GM21390 (cell line): ENCODE measurements at regions not wholly inside any gene's neighbourhood (a gene's known extent, or its start where the extent isn't known, plus 50 kb on each side); places are given as distances from the start of the nearest gene placed in this dataset.
"Not testable (repeated sequence)": the region's sequence is repeated elsewhere in the genome, so short reads cannot be mapped to it uniquely, and the experiment has no call there.

Experiments used
- ATAC-seq: cut with Tn5 transposase; IDR thresholded peaks from one replicate; pipeline ENCODE4 v1.9.1; 2021; ENCODE audit not compliant: unreplicated experiment

DNA sequence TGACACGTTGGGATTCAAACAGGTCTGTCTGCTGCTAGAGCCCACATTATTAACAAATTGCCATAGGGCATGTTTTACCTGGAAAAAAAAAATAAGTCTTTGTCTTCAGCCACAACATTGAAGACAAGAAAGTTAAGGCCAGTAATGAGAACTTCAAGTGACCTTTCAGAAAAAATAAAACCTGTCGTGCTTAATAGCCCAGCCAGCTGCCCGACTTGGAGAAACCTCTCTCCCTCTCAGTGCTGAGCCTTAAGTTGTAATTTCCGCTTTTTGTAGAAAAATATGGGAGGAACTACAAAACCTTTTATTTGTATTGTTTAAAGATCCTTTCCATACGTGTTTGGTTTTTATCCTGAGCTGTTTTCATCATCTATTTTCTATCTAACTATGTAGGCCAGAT, 454.3 kb upstream of the SLITRK6 start:
- not testable (repeated sequence) for ATAC-seq

GRCh38 chr13:86255820-86256219, 456.6 kb upstream of the SLITRK6 start:
- not testable (repeated sequence) for ATAC-seq

- ATAC-seq, result no peak
Measured at GRCh38 chr13:86269511-86269910, 470.3 kb upstream of the SLITRK6 start.

- ATAC-seq, result no peak
Measured at GRCh38 chr13:86282442-86282841, 483.2 kb upstream of the SLITRK6 start.

DNA sequence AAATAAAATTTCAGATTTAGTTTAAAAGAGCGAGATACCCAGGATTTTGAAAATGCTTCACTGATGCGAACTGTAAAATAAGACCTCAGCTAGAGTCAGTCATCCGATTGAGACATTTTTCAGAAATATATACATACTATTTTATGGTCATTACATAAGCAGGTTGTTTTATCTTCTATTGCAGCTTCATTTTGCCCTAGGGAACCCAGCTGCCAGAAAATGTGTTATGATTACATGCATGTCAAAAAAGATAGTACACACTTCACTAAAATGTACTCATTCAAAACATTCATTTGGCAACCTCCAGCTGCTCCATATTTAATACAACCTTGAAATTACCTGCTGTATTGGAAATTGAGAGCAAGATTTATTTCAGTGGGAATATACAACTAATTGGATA, 483.8 kb upstream of the SLITRK6 start:
- ATAC-seq, result no peak

GRCh38 chr13:86298725-86299124, 499.5 kb upstream of the SLITRK6 start:
- ATAC-seq, result no peak

DNA sequence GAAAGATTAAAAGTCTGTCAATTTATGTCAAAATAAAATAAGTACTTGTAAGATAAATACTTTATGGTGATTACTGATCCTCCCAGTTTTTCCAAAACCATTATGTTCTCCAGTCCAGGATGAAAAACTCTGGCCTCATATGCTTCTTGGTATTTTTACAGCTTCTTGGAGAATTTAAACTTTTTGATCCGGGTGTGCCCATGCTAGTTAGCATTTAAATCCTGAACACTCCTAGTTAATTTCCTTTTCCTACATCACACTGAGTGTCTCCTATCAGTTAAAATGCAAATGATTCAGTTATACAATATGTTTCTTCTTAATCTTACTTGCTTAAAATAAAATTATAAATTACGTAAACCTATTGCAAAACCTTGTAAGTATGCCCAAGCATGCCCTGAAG, 499.9 kb upstream of the SLITRK6 start:
- no peak for ATAC-seq

DNA sequence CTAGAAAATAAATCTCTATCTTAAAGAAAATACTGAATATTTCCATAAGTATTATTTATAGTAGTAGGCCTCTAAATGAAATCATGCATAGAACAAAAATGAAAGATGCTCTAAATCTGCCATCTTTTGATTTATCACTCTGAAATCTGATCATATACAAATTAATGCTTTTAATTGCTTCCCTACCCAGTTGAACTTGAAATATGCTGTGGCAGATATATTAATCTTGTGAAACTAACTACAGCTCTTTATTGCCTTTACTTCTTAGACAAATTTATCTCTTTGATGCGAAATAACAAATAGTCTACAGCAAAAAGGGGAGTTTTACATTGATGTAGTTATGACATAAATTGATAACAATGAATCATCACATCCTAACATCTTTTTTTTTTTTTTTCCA, 510.7 kb upstream of the SLITRK6 start:
- no peak for ATAC-seq

GRCh38 chr13:86313421-86313820, 514.2 kb upstream of the SLITRK6 start:
- no peak for ATAC-seq

- ATAC-seq, result no peak
Measured at GRCh38 chr13:86318450-86318849, 519.2 kb upstream of the SLITRK6 start.

DNA sequence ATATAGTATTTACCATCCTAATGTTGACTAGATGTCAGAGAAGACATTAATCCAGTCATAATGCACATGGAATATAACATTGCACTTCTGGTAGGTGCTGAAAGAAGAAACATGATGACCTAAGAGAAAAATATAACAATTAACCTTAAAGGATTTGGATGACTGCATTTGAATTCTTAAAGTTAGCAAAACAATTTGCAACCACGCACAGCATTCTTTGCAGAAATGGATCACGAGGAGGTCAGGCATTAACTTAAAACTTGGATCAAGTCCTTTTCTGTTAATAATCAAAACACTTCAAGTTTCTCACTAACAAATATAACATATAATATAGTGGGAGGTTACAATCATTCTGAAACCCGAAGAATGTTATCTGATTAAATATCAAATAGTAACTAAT, 525.0 kb upstream of the SLITRK6 start:
- ATAC-seq, result no peak

DNA sequence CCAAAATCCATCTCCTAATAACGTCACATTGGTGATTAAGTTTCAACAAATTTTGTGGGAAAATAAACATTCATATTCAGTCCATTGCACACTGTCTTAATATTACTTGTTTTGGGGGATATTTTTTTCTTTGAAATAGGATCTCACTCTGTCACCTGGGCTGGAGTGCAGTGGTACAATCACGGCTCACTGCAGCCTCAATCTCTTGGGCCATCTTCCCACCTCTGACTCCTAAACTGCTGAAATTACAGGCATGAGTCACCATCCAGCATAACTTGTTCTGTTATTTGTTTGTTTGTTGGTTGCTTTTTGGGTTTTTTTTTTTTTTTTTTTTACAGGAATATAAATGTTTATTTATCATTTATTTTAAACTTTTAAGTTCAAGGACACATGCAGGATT, 556.1 kb upstream of the SLITRK6 start:
- ATAC-seq, result no peak

DNA sequence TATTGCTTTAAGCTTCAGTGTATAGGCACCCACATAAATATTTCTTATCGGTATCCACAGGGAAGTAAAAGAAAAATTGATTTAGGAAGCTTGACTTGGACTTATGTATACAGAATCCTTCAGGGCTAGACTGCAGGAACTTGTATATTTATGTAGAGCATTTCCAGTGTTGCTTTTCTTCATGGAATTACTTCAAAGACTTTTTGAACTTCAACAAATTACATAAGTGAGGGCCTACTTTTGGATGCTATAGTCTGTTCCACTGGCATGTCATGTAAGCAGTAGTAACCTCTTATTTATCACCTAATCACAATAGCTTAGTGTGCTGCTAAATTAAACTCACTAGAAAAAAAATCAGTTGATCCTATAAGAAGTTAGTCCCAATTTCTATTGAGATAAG, 557.9 kb upstream of the SLITRK6 start:
- no peak for ATAC-seq

DNA sequence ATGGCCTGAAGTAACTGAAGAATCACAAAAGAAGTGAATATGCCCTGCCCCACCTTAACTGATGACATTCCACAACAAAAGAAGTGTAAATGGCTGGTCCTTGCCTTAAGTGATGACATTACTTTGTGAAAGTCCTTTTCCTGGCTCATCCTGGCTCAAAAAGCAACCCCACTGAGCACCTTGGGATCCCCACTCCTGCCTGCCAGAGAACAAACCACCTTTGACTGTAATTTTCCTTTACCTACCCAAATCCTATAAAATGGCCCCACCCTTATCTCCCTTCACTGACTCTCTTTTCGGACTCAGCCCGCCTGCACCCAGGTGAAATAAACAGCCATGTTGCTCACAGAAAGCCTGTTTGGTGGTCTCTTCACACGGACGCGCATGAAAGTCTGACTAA, 564.5 kb upstream of the SLITRK6 start:
- not testable (repeated sequence) for ATAC-seq

GRCh38 chr13:86368924-86369323, 569.7 kb upstream of the SLITRK6 start:
- ATAC-seq, result no peak

DNA sequence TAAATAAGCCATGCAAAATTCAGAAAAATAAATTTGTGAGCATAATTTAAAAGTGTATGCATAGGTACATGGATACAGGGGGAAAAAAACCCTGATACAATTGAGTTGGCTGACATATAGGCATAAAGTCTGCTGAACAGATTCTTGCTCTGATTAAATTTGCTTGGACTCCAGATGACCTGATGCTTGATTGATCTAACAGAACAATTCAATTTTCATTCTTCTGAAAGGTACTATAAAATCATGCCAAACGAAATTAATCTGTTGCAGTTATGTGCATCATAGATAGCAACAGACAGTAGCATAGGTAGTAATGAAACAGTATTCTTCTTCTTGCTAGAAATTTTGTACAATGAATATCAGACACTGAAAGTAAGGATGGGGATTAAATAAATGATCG, 578.2 kb upstream of the SLITRK6 start:
- ATAC-seq, result no peak

GRCh38 chr13:86378628-86379027, 579.4 kb upstream of the SLITRK6 start:
- ATAC-seq, result no peak

DNA sequence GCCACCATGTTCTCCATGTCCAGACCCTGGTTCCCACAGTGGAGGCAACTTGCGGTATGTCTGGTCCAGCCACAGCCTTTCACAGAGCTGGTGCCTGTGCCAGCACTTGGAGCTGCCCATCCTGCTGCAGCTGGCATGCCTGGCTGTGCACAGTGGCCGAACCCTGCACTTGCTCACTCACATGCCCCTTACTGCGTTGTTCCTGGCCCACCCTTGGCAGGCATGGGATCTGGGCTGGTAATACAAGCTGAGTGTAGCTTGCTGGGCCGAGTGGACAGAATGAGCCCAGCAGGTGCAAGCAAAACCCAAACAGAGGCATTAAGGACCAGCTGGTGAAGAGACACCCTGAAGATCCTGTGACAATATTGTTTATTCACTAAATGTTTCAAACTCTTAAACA, 583.9 kb upstream of the SLITRK6 start:
- no peak for ATAC-seq

DNA sequence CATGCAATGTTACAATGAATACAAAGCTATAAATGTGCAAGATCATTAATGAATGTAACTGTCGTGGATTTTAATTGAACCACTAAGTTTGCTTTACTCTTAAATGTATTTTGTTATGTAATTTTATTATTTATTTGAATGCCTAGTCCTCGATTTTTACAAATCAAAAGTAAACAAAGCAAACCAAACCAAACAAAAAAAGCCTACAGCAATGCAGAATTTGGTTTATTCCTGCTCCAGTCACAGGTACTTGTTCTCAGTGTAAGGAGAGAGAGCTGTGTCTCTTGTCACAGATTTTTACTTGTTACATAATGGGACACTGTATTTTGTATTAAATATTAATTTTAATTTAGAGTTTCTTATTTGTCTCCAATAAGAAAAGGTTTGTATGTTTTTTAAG, 584.3 kb upstream of the SLITRK6 start:
- no peak for ATAC-seq

- no peak for ATAC-seq
Measured at GRCh38 chr13:86397635-86398034, 598.4 kb upstream of the SLITRK6 start.

GRCh38 chr13:86399572-86399971, 600.4 kb upstream of the SLITRK6 start:
- no peak for ATAC-seq

- no peak for ATAC-seq
Measured at GRCh38 chr13:86402500-86402899, 603.3 kb upstream of the SLITRK6 start.

GRCh38 chr13:86403181-86403580, 604.0 kb upstream of the SLITRK6 start:
- no peak for ATAC-seq
